OCI-M1 (cell line): ENCODE measurements at regions not wholly inside any gene's neighbourhood (a gene's known extent, or its start where the extent isn't known, plus 50 kb on each side); places are given as distances from the start of the nearest gene placed in this dataset.
"Not testable (repeated sequence)": the region's sequence is repeated elsewhere in the genome, so short reads cannot be mapped to it uniquely, and the experiment has no call there.

Experiments used
- DNase-seq: peaks from one replicate; lab custom pipeline; 2025; lab: John Stamatoyannopoulos, UW

- no peak for DNase-seq
Observed at GRCh38 chr7:12004581-12004980, 172.6 kb upstream of the THSD7A start.

GRCh38 chr7:12007576-12007975, 175.6 kb upstream of the THSD7A start:
- no peak for DNase-seq

- no peak for DNase-seq
Observed at GRCh38 chr7:12013983-12014382, 182.0 kb upstream of the THSD7A start.

GRCh38 chr7:12016439-12016838, 184.4 kb upstream of the THSD7A start:
- DNase-seq, result no peak

- no peak for DNase-seq
Observed at GRCh38 chr7:12017046-12017445, 185.0 kb upstream of the THSD7A start.

- DNase-seq, result not testable (repeated sequence)
Observed at GRCh38 chr7:12022011-12022410, 189.1 kb upstream of the TMEM106B start.

- no peak for DNase-seq
Observed at GRCh38 chr7:12025246-12025645, 185.8 kb upstream of the TMEM106B start.

- DNase-seq, result no peak
Observed at GRCh38 chr7:12028508-12028907, 182.6 kb upstream of the TMEM106B start.

GRCh38 chr7:12030116-12030515, 181.0 kb upstream of the TMEM106B start:
- no peak for DNase-seq

- DNase-seq, result no peak
Observed at GRCh38 chr7:12031186-12031585, 179.9 kb upstream of the TMEM106B start.

GRCh38 chr7:12031638-12032037, 179.5 kb upstream of the TMEM106B start:
- peak; percentile 52 for DNase-seq

- DNase-seq, result no peak
Observed at GRCh38 chr7:12032146-12032545, 178.9 kb upstream of the TMEM106B start.

- DNase-seq, result not testable (repeated sequence)
Observed at GRCh38 chr7:12043457-12043856, 167.6 kb upstream of the TMEM106B start.

GRCh38 chr7:12052211-12052610, 158.9 kb upstream of the TMEM106B start:
- DNase-seq, result no peak

GRCh38 chr7:12053561-12053960, 157.5 kb upstream of the TMEM106B start:
- no peak for DNase-seq

- no peak for DNase-seq
Observed at GRCh38 chr7:12054830-12055229, 156.3 kb upstream of the TMEM106B start.

- no peak for DNase-seq
Observed at GRCh38 chr7:12056381-12056780, 154.7 kb upstream of the TMEM106B start.

- DNase-seq, result no peak
Observed at GRCh38 chr7:12056977-12057376, 154.1 kb upstream of the TMEM106B start.

GRCh38 chr7:12062062-12062461, 149.0 kb upstream of the TMEM106B start:
- DNase-seq, result peak; percentile 54

GRCh38 chr7:12064586-12065127, 146.4 kb upstream of the TMEM106B start:
- peak; percentile 25 for DNase-seq

GRCh38 chr7:12066004-12066403, 145.1 kb upstream of the TMEM106B start:
- no peak for DNase-seq

GRCh38 chr7:12066521-12066920, 144.6 kb upstream of the TMEM106B start:
- DNase-seq, result peak; percentile 3

- DNase-seq, result peak; percentile 78
Observed at GRCh38 chr7:12067156-12067831, 143.8 kb upstream of the TMEM106B start.

- peak; percentile 10 for DNase-seq
Observed at GRCh38 chr7:12069757-12070156, 141.3 kb upstream of the TMEM106B start.
